ENCODE measurements at regions not wholly inside any gene's neighbourhood (a gene's known extent, or its start where the extent isn't known, plus 50 kb on each side); places are given as distances from the start of the nearest gene placed in this dataset.

- no peaks in the 10 kb centered on the region for H3K27me3 ChIP-seq
- WGBS, 5 donors: 53 to 71% (median 65%) methylated on average over 3 of the region's 3 CpGs
Measured at GRCh38 chr2:107008843-107009242, 122.9 kb upstream of the ST6GAL2 start.

DNA sequence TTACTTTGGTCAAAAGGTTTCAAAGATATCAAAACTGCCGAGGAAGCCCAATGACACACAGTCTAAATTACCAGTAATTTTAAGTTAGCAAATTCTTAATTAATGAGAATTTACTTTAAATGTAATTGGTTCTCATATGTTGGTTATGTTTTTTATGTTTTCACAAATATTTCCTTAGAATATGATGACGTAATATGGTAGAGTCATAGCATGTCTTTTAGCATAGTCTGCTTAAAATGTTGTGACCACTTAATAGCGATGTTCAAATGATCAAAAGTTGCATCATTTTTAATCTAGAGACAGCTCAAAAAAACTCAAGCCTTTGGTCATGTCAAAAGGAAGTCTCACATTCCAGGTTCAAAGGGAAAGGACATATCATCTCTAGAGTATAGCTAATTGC is 123.3 kb upstream of the ST6GAL2 start:
- Histone ChIP-seq H3K36me3 (no peaks in the 10 kb centered on the region), H3K27me3 (no peaks in the 10 kb centered on the region), H3K4me1 (no peaks in the 10 kb centered on the region), H3K9me3 (no peaks in the 10 kb centered on the region), H3K27ac (no peak overlapping the region), H3K4me3 (no peak overlapping the region)
- DNase-seq: no peak
- TF ChIP-seq, protein P1, sequence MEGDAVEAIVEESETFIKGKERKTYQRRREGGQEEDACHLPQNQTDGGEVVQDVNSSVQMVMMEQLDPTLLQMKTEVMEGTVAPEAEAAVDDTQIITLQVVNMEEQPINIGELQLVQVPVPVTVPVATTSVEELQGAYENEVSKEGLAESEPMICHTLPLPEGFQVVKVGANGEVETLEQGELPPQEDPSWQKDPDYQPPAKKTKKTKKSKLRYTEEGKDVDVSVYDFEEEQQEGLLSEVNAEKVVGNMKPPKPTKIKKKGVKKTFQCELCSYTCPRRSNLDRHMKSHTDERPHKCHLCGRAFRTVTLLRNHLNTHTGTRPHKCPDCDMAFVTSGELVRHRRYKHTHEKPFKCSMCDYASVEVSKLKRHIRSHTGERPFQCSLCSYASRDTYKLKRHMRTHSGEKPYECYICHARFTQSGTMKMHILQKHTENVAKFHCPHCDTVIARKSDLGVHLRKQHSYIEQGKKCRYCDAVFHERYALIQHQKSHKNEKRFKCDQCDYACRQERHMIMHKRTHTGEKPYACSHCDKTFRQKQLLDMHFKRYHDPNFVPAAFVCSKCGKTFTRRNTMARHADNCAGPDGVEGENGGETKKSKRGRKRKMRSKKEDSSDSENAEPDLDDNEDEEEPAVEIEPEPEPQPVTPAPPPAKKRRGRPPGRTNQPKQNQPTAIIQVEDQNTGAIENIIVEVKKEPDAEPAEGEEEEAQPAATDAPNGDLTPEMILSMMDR (IDR thresholded peaks at IDR 0.05): no peak
- TF ChIP-seq EP300 (IDR thresholded peaks at IDR 0.05): no peak
- no peak for TF ChIP-seq POLR2A (IDR thresholded peaks at IDR 0.05)
- no peak for TF ChIP-seq POLR2AphosphoS5 (IDR thresholded peaks at IDR 0.05)
- WGBS, 5 donors: 79 to 90% (median 84%) methylated on average over 3 of the region's 3 CpGs
- intact Hi-C loops (cut with DNase I; ENCODE audit: low total_unique reads): no loop called here

More at GRCh38 chr2:107008843-107009242, 122.9 kb upstream of the ST6GAL2 start:
- no peaks in the 10 kb centered on the region for H3K9me3 ChIP-seq
- no peaks in the 10 kb centered on the region for H3K36me3 ChIP-seq
- H3K27ac ChIP-seq: no peak overlapping the region
- no peak for DNase-seq
- intact Hi-C loops (cut with DNase I; ENCODE audit: low total_unique reads): no loop called here
- no peaks in the 10 kb centered on the region for H3K4me1 ChIP-seq
- no peak for TF ChIP-seq POLR2A (IDR thresholded peaks at IDR 0.05)
- TF ChIP-seq EP300 (IDR thresholded peaks at IDR 0.05): no peak
- TF ChIP-seq, protein P1 (IDR thresholded peaks at IDR 0.05): no peak
- no peak overlapping the region for H3K4me3 ChIP-seq

- Histone ChIP-seq H3K9me3 (no peaks in the 10 kb centered on the region), H3K36me3 (no peaks in the 10 kb centered on the region), H3K4me3 (no peak overlapping the region), H3K27ac (no peak overlapping the region), H3K27me3 (no peaks in the 10 kb centered on the region), H3K4me1 (no peaks in the 10 kb centered on the region)
- 65 to 81% (median 75%) methylated on average over 5 of the region's 5 CpGs for WGBS, 5 donors
- TF ChIP-seq POLR2A (IDR thresholded peaks at IDR 0.05) (no peak), EP300 (IDR thresholded peaks at IDR 0.05) (no peak), POLR2AphosphoS5 (IDR thresholded peaks at IDR 0.05) (no peak)
- TF ChIP-seq, protein P1 (IDR thresholded peaks at IDR 0.05): no peak
- no peak for DNase-seq
- intact Hi-C loops (cut with DNase I; ENCODE audit: low total_unique reads): no loop called here
Measured at GRCh38 chr2:107012714-107013306, 126.8 kb upstream of the ST6GAL2 start.

DNA sequence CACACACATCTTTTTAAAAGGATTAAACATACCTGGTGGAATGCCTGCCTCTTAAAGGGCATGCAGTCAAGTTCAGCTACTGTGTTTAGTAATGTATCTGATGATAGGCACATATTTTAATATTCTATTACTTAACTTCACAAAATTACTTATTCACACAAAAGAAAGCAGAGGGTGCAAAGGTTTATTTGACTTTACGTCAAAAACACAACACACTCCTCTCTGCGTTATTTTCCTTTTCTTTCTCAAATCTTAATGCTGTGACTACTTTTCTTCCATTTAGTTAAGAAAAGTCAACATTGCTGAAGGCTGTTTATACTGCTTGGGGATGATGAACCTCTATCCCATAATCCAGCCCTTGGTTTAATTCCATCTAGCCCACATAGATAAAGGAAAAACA is 127.9 kb upstream of the ST6GAL2 start:
- intact Hi-C loops (cut with DNase I; ENCODE audit: low total_unique reads): no loop called here
- no peaks in the 10 kb centered on the region for H3K36me3 ChIP-seq
- H3K4me3 ChIP-seq: no peak overlapping the region
- no peaks in the 10 kb centered on the region for H3K4me1 ChIP-seq
- WGBS, 5 donors: 21 to 58% (median 37%) methylated on average over 2 of the region's 2 CpGs
- DNase-seq: no peak
- no peaks in the 10 kb centered on the region for H3K27me3 ChIP-seq
- no peak overlapping the region for H3K27ac ChIP-seq
- H3K9me3 ChIP-seq: no peaks in the 10 kb centered on the region
- TF ChIP-seq, protein P1 (IDR thresholded peaks at IDR 0.05): no peak
- TF ChIP-seq EP300 (IDR thresholded peaks at IDR 0.05) (no peak), POLR2AphosphoS5 (IDR thresholded peaks at IDR 0.05) (no peak), POLR2A (IDR thresholded peaks at IDR 0.05) (no peak)

All from stomach (tissue), 8 donors.